PFSK-1 (cell line): ENCODE measurements at regions not wholly inside any gene's neighbourhood (a gene's known extent, or its start where the extent isn't known, plus 50 kb on each side); places are given as distances from the start of the nearest gene placed in this dataset.

Source experiments
- FOXP2 ChIP-seq: optimal IDR thresholded peaks from 2 replicates; pipeline ENCODE3; 2011; ENCODE audit warnings: borderline replicate concordance, control low read depth, inconsistent platforms; ENCODE audit not compliant: insufficient read depth; ENCODE audit errors: extremely low read length, extremely low read depth
- POLR2AphosphoS5 ChIP-seq: IDR thresholded peaks from 2 replicates; pipeline ENCODE4 v1.6.1; 2012; ENCODE audit warnings: low read depth, mild to moderate bottlenecking, control low read depth, low read length, moderate library complexity
- REST ChIP-seq, 2 experiments: IDR thresholded peaks; 2 replicates each; pipeline versions ENCODE4 v1.6.1 to v1.8.0; 2011 to 2012; ENCODE audit warnings: low read depth in 2 of 2, low read length in 2 of 2, control low read depth in 1 of 2, inconsistent platforms in 1 of 2, mild to moderate bottlenecking in 1 of 2, moderate library complexity in 1 of 2; ENCODE audit not compliant: insufficient read depth in 1 of 2
- SIN3A ChIP-seq: IDR thresholded peaks from 2 replicates; pipeline ENCODE4 v1.6.1; 2012; ENCODE audit warnings: mild to moderate bottlenecking, low read length, moderate library complexity, borderline replicate concordance; ENCODE audit not compliant: insufficient read depth
- TAF1 ChIP-seq: IDR thresholded peaks from 2 replicates; pipeline ENCODE4 v1.6.1; 2012; ENCODE audit warnings: low read length, control low read depth, borderline replicate concordance; ENCODE audit not compliant: insufficient read depth

- TF ChIP-seq POLR2AphosphoS5 (no peak), TAF1 (no peak), FOXP2 (no peak)
Measured at GRCh38 chr9:16118043-16118442, 565.2 kb downstream of the CCDC171 start.

- TF ChIP-seq REST (IDR thresholded peaks at IDR 0.05; ENCODE audit: insufficient read depth in 1 of 2, low read depth in 2 of 2, low read length in 2 of 2) (no peak), FOXP2 (no peak), SIN3A (no peak), TAF1 (no peak), POLR2AphosphoS5 (no peak)
Measured at GRCh38 chr9:16119261-16120230, 566.7 kb downstream of the CCDC171 start.

- no peak for TF ChIP-seq TAF1
- no peak for TF ChIP-seq FOXP2
- TF ChIP-seq SIN3A: no peak
- TF ChIP-seq POLR2AphosphoS5: no peak
- no peak for TF ChIP-seq REST (IDR thresholded peaks at IDR 0.05; ENCODE audit: insufficient read depth in 1 of 2, low read depth in 2 of 2, low read length in 2 of 2)
Measured at GRCh38 chr9:16120231-16120641, 567.4 kb downstream of the CCDC171 start.

- TF ChIP-seq TAF1: no peak
- TF ChIP-seq POLR2AphosphoS5: no peak
Measured at GRCh38 chr9:16120727-16121126, 567.9 kb downstream of the CCDC171 start.

GRCh38 chr9:16121168-16121567 lies 568.3 kb downstream of the CCDC171 start:
- no peak for TF ChIP-seq TAF1
- TF ChIP-seq POLR2AphosphoS5: no peak
- TF ChIP-seq REST (IDR thresholded peaks at IDR 0.05; ENCODE audit: insufficient read depth in 1 of 2, low read depth in 2 of 2, low read length in 2 of 2): no peak
- TF ChIP-seq FOXP2: no peak
- no peak for TF ChIP-seq SIN3A
